T-helper 1 cell treated with Interleukin-12 subunit alpha and Interleukin-12 subunit beta and Interleukin-4 antibody, amounts not matched to agents 30 μg/mL and 1 μg/mL, for 36 hours (primary cell): ENCODE measurements at regions not wholly inside any gene's neighbourhood (a gene's known extent, or its start where the extent isn't known, plus 50 kb on each side); places are given as distances from the start of the nearest gene placed in this dataset.

Experiments used
- H3K27ac Mint-ChIP-seq: one replicate; pipeline ENCODE4 v1.8.0; 2021; ENCODE audit warnings: mild to moderate bottlenecking, mixed read lengths
- H3K27me3 Mint-ChIP-seq: one replicate; pipeline ENCODE4 v1.8.0; 2021; ENCODE audit warnings: low read depth, mixed read lengths
- H3K36me3 Mint-ChIP-seq: one replicate; pipeline ENCODE4 v1.8.0; 2021; ENCODE audit warnings: low read depth, mixed read lengths
- H3K4me1 Mint-ChIP-seq: one replicate; pipeline ENCODE4 v1.8.0; 2021; ENCODE audit warnings: low read depth, mixed read lengths
- H3K4me3 Mint-ChIP-seq: one replicate; pipeline ENCODE4 v1.8.0; 2021; ENCODE audit warnings: mild to moderate bottlenecking, moderate library complexity, mixed read lengths
- H3K9me3 Mint-ChIP-seq: one replicate; pipeline ENCODE4 v1.8.0; 2021; ENCODE audit warnings: mixed read lengths

GRCh38 chr7:25763463-25763860, 388.5 kb upstream of the NFE2L3 start:
- Mint-ChIP-seq H3K27me3 (no peaks in the 10 kb centered on the region), H3K9me3 (no peaks in the 10 kb centered on the region), H3K4me1 (no peaks in the 10 kb centered on the region), H3K36me3 (no peaks in the 10 kb centered on the region), H3K4me3 (no peak overlapping the region), H3K27ac (no peak overlapping the region)

GRCh38 chr7:25765110-25765655, 386.8 kb upstream of the NFE2L3 start:
- Mint-ChIP-seq H3K27ac (no peak overlapping the region), H3K4me3 (no peak overlapping the region), H3K4me1 (no peaks in the 10 kb centered on the region), H3K36me3 (no peaks in the 10 kb centered on the region), H3K27me3 (peaks cover 3% of the 10 kb centered on the region), H3K9me3 (no peaks in the 10 kb centered on the region)

GRCh38 chr7:25770235-25770634, 381.8 kb upstream of the NFE2L3 start:
- no peak overlapping the region for H3K4me3 Mint-ChIP-seq
- peaks cover 7% of the 10 kb centered on the region for H3K27me3 Mint-ChIP-seq
- no peaks in the 10 kb centered on the region for H3K36me3 Mint-ChIP-seq
- no peaks in the 10 kb centered on the region for H3K9me3 Mint-ChIP-seq
- no peak overlapping the region for H3K27ac Mint-ChIP-seq
- no peaks in the 10 kb centered on the region for H3K4me1 Mint-ChIP-seq

GRCh38 chr7:25770670-25771069, 381.3 kb upstream of the NFE2L3 start:
- no peaks in the 10 kb centered on the region for H3K36me3 Mint-ChIP-seq

GRCh38 chr7:25771491-25771890, 380.5 kb upstream of the NFE2L3 start:
- Mint-ChIP-seq H3K9me3 (no peaks in the 10 kb centered on the region), H3K4me1 (no peaks in the 10 kb centered on the region), H3K27me3 (peaks cover 7% of the 10 kb centered on the region), H3K36me3 (no peaks in the 10 kb centered on the region), H3K27ac (no peak overlapping the region), H3K4me3 (no peak overlapping the region)

More at GRCh38 chr7:25770670-25771069, 381.3 kb upstream of the NFE2L3 start:
- Mint-ChIP-seq H3K27ac (no peak overlapping the region), H3K27me3 (peaks cover 7% of the 10 kb centered on the region), H3K4me1 (no peaks in the 10 kb centered on the region), H3K4me3 (no peak overlapping the region), H3K9me3 (no peaks in the 10 kb centered on the region)

GRCh38 chr7:25772802-25773201, 379.2 kb upstream of the NFE2L3 start:
- H3K4me3 Mint-ChIP-seq = no peak overlapping the region
- H3K36me3 Mint-ChIP-seq = no peaks in the 10 kb centered on the region
- H3K9me3 Mint-ChIP-seq = no peaks in the 10 kb centered on the region
- no peaks in the 10 kb centered on the region for H3K4me1 Mint-ChIP-seq
- peaks cover 7% of the 10 kb centered on the region for H3K27me3 Mint-ChIP-seq
- no peak overlapping the region for H3K27ac Mint-ChIP-seq

- Mint-ChIP-seq H3K27me3 (peaks cover 4% of the 10 kb centered on the region), H3K36me3 (no peaks in the 10 kb centered on the region), H3K4me1 (no peaks in the 10 kb centered on the region), H3K27ac (no peak overlapping the region), H3K9me3 (no peaks in the 10 kb centered on the region), H3K4me3 (no peak overlapping the region)
Measured at GRCh38 chr7:25774675-25775074, 377.3 kb upstream of the NFE2L3 start.

- Mint-ChIP-seq H3K4me3 (no peak overlapping the region), H3K4me1 (no peaks in the 10 kb centered on the region), H3K36me3 (no peaks in the 10 kb centered on the region), H3K27me3 (peaks cover 4% of the 10 kb centered on the region), H3K9me3 (no peaks in the 10 kb centered on the region), H3K27ac (no peak overlapping the region)
Measured at GRCh38 chr7:25775570-25775969, 376.4 kb upstream of the NFE2L3 start.

GRCh38 chr7:25775999-25776743, 375.8 kb upstream of the NFE2L3 start:
- Mint-ChIP-seq H3K27ac (no peak overlapping the region), H3K4me3 (no peak overlapping the region), H3K27me3 (peaks cover 4% of the 10 kb centered on the region), H3K36me3 (no peaks in the 10 kb centered on the region), H3K4me1 (no peaks in the 10 kb centered on the region), H3K9me3 (no peaks in the 10 kb centered on the region)

GRCh38 chr7:25776744-25777123, 375.3 kb upstream of the NFE2L3 start:
- H3K9me3 Mint-ChIP-seq = no peaks in the 10 kb centered on the region
- H3K36me3 Mint-ChIP-seq = no peaks in the 10 kb centered on the region
- H3K27me3 Mint-ChIP-seq = peaks cover 4% of the 10 kb centered on the region
- no peak overlapping the region for H3K4me3 Mint-ChIP-seq
- H3K27ac Mint-ChIP-seq = no peak overlapping the region
- H3K4me1 Mint-ChIP-seq = no peaks in the 10 kb centered on the region

GRCh38 chr7:25777969-25778708, 373.9 kb upstream of the NFE2L3 start:
- H3K36me3 Mint-ChIP-seq = no peaks in the 10 kb centered on the region

GRCh38 chr7:25779002-25779546, 372.9 kb upstream of the NFE2L3 start:
- Mint-ChIP-seq H3K4me3 (no peak overlapping the region), H3K36me3 (no peaks in the 10 kb centered on the region), H3K4me1 (no peaks in the 10 kb centered on the region), H3K27ac (no peak overlapping the region), H3K9me3 (no peaks in the 10 kb centered on the region), H3K27me3 (no peaks in the 10 kb centered on the region)

More at GRCh38 chr7:25777969-25778708, 373.9 kb upstream of the NFE2L3 start:
- Mint-ChIP-seq H3K27ac (no peak overlapping the region), H3K4me3 (no peak overlapping the region), H3K9me3 (no peaks in the 10 kb centered on the region), H3K27me3 (no peaks in the 10 kb centered on the region), H3K4me1 (no peaks in the 10 kb centered on the region)

- Mint-ChIP-seq H3K4me1 (no peaks in the 10 kb centered on the region), H3K9me3 (no peaks in the 10 kb centered on the region), H3K36me3 (no peaks in the 10 kb centered on the region), H3K27me3 (peaks cover 5% of the 10 kb centered on the region), H3K27ac (no peak overlapping the region), H3K4me3 (no peak overlapping the region)
Measured at GRCh38 chr7:25780904-25781303, 371.1 kb upstream of the NFE2L3 start.

GRCh38 chr7:25781704-25782103, 370.3 kb upstream of the NFE2L3 start:
- Mint-ChIP-seq H3K27ac (no peak overlapping the region), H3K9me3 (no peaks in the 10 kb centered on the region), H3K4me3 (no peak overlapping the region), H3K36me3 (no peaks in the 10 kb centered on the region), H3K4me1 (no peaks in the 10 kb centered on the region), H3K27me3 (peaks cover 5% of the 10 kb centered on the region)

- no peaks in the 10 kb centered on the region for H3K4me1 Mint-ChIP-seq
- no peak overlapping the region for H3K27ac Mint-ChIP-seq
- no peaks in the 10 kb centered on the region for H3K9me3 Mint-ChIP-seq
- H3K36me3 Mint-ChIP-seq = no peaks in the 10 kb centered on the region
- peaks cover 5% of the 10 kb centered on the region for H3K27me3 Mint-ChIP-seq
- H3K4me3 Mint-ChIP-seq = no peak overlapping the region
Measured at GRCh38 chr7:25786936-25787335, 365.1 kb upstream of the NFE2L3 start.
